SHP77 (cell line): ENCODE measurements at regions not wholly inside any gene's neighbourhood (a gene's known extent, or its start where the extent isn't known, plus 50 kb on each side); places are given as distances from the start of the nearest gene placed in this dataset.
"Not testable (repeated sequence)": the region's sequence is repeated elsewhere in the genome, so short reads cannot be mapped to it uniquely, and the experiment has no call there.

Experiments
- DNase-seq, 2 experiments: peaks; one replicate each; lab custom pipeline; 2025; lab: John Stamatoyannopoulos, UW

DNA sequence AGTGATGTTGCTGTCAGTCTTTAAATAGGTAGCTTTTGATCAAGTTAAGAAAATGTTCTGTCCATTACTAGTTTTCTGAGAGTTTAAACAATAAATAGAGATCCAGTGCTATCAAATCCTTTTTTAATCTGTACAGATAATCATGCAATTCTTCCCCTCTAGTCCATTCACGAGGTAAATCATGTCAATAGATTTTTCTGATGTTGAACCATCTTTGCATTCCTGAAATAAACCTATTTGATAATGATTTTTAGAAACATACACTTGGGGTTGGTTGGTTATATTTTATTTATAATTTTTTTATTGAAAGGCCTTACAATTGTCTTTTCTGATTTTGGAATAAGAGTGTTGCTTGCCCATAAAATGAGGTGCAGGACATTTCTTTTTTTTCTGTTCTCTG, 95.0 kb downstream of the FAM53A start:
- DNase-seq: no peak

DNA sequence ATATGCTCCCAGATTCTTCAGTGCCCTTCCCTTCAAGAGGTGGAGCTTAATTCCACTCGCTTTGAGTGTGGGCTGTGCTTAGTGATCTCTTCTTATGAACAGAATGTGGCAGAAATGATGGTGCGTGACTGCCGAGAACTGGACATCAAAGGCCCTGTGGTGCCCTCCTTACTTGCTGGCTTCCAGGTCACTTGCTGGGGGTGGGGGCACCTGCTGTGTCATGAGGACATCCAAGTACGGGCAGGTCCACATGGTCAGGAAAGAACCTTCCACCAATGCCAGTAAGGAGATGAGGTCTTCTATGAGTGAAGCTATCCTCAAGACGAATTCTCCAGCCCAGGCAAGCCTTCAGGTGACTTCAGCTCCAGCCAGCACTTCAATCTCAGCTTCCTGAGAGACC, 95.8 kb downstream of the FAM53A start:
- no peak for DNase-seq

DNA sequence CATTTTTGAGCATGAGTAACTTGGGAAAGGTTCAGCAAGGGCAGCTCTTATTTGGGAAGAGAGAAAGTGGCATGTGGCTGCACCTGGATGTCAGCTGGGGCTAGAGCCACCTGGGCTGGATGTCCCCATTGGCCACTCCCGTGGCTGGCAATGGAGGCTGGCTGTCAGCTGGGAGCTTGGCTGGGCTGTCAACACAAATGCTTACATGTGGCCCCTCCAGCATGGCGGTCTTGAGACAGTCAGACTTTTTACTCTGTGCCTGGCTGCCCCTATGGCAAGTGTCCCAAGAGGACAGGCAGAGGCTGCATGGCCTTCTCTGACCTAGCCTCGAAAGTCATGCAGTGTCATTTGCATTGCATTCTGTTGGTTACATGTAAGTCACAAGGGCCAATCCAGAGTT, 99.6 kb downstream of the FAM53A start:
- DNase-seq: no peak

DNA sequence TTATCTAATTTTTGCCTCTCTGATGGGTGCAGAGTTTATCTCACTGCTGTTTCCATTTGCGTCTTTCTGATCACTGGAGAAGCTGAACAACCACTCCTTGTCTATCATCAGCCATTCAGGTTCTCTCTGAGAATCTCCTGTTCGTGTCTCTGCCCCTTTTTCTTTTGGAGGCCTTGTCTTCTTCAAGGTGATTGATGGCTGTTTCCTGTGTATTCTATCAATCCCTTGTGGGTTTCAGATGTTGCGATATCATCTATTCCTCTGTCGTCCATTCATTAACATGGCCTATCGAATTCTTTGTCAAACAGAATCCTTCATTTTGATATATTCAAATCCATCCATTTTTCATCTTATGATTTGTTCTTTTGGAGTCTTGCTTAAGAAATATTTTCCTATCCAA, 100.3 kb downstream of the FAM53A start:
- DNase-seq: no peak

DNA sequence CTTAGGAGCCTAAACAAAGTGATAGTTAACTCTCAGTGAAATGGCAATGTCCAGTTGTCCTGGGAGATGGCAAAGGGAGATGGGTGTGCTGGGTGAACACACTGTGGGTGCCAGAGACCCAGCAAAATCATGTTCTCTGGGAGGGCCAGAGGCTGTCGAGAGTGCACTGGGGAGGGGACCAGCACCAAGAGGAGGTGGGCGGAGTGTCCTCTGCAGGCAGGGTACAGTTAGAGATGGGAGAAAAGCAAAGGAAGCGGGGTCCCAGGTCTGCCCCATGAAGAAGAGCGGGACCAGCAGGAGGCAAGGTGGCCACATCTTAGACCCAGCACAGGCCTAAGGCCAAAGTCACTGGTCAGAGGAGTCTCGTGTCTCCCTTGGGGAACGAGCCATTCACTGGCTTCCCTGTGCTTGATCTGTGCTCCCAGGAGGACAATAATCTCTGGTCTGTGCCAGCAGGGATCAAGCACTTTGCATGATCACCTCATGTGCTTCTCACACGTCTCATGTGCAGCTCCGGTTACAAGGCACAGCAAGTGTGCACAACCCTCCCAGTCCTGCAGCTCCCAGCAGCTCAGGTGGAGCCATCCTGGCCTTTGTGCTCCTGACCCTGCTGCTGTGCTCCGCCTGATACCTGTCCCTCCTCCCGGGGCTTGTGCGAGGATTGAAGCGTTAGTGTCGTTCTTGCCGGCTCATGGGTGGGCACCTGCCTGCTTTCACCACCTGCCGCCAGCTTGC, 100.9 kb downstream of the FAM53A start:
- no peak for DNase-seq

DNA sequence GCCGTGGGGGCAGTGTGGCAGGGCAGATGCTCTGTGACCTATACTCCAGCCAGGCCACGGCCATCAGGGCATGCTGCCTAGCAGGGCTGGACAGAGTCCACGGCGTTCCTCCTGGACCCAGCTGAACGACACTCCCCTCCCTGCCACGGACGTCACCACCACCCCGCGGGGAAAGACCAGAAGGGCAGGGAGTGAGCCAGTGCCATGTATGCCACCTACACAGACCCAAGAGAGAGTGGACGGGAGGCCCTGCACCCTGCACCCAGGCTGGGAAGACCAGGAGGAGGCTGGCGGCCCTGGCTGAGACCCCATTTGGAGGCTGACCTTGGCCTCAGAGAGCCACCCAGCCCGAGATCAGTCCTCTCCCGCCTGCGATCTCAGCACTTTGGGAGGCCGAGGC, 101.9 kb downstream of the FAM53A start:
- DNase-seq: no peak

DNA sequence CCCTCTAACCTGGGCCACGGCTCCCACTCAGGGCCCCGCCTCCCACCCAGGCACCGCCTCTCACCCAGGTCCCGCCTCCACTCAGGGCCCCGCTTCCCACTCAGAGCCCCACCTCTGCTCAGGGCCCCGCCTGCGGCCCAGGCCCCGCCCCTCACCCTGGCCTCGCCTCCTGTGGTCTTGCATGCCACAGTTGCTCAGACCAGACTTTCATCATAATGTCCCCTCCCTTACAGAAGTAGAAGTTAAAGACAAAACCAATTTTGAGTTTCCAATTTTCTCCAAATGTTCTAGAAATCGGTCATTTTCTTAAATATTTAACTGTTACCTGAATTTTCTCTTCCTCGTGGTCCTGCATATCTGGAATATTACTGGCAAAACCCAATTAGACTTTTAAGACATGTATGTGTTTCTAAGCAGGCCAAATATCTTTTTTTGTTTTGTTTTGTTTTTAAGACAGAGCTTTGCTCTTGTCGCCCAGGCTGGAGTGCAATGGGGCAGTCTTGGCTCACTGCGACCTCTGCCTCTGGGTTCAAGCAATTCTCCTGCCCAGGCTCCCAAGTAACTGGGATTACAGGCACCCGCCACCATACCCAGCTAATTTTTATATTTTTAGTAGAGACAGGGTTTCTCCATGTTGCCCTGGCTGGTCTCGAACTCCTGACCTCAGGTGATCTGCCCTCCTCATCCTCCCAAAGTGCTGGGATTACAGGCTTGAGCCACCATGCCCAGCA, 102.8 kb downstream of the FAM53A start:
- DNase-seq: not testable (repeated sequence)

DNA sequence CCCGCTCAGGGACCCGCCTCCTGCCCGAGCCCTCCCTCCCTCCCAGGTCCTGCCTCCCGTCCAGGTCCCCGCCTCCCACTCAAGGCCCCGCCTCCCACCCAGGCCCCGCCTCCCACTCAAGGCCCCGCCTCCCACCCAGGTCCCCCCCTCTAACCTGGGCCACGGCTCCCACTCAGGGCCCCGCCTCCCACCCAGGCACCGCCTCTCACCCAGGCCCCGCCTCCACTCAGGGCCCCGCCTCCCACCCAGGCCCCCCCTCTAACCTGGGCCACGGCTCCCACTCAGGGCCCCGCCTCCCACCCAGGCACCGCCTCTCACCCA, 103.5 kb downstream of the FAM53A start:
- not testable (repeated sequence) for DNase-seq

DNA sequence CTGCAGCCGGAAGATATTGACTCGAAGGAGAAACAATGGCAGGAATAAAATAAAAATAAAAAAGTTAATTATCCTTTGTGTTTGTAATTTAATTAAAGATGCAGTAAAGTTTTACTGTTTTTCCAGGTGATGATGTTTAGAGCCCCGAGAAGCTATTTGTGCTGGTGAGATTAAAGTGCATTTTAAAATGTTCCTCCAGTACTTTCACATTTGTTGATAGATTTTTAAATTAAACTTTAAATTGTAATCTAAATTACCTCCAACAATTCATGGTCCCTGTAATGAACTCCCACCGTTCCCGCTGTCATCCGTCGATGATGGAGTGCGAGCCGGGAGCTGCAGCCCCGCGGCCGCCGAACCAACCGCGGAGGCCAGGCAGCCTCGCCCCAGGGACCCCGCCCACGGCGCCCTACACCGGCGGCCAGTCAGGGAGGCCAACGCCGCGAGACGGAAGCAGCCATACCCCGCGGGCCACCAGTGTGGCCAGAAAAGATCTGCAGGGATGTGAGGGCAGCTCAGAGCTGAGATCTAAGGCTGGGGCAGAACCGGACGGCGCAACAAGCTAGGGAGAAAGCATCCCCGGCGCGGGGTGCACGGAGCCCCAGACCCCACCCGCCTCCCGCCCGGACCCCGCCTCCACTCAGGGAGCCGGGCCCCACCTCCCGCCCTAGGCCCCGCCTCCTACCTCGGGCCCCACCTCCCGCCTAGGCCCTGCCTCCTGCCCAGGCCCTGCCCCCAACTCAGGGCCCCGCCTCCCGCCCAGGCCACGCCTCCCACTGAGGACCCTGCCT, 104.0 kb downstream of the FAM53A start:
- no peak for DNase-seq

DNA sequence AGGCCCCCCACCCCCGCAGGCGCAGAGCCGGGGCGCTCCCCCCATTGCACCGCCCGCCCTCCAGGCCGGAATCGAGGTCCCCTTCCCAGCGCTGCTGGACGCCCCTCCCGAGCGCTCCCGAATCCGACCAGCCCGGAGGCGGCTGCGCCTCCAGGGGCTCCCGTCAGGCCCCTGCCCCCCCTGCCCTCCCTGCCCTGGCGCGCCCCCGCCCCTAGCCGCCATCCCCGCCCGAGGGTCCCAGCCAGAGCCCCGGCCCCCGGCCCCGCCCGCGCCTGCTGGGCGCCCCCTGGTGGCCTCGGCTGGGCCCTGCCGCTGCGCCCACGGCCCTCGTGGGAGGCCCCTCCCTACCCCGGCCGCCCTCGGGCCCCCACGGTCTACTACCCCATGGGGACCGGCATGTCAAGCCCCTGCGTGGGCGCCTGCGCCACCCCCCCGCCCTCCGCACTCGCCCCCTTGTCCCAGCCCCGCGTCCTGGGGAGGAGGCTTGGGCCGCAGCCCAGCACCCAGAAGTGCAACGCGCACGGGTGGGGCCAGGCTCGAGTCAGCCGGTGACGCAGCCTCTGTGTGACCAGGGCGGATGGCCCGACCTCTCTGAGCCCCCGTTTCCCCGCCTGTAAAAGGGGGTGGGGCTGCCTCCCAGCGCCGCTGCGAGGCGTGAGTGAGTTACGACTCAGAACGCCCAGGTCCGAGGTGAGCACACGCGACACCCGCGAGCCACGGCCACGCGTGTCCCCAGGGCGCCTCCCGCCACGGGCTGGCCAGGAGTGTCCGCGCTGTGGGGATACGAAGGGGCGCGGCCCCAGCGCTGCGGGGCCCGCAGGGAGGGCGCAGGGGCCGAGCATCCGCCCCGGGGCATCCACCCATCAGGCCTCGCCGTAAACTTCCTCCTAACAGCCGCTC, 104.9 kb downstream of the FAM53A start:
- DNase-seq: no peak

DNA sequence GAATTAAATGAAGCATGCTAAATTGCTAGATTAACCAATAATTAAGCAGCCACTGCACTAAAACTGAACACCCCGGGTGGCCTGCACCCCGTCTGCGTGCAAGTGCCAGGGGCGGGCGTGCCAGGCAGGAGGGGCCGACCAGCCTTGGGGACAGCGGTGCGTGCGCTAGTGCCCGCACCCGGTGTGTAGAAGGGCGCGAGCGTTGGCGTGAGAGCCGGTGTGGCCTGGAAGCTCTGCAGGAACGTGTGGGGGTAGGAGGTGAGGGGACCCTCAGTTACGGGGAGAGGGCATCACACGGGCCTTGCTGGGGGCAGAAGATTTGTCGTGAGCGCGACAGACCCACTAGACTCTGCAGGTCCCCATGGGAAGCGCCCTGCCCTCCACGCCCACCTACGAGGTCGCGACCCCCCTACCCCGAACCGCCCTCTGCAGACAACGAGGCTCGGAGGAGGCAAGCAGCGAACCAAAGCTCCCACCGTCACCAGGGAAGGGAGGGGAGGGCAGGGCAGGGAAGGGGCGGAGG, 105.8 kb downstream of the FAM53A start:
- DNase-seq: no peak

DNA sequence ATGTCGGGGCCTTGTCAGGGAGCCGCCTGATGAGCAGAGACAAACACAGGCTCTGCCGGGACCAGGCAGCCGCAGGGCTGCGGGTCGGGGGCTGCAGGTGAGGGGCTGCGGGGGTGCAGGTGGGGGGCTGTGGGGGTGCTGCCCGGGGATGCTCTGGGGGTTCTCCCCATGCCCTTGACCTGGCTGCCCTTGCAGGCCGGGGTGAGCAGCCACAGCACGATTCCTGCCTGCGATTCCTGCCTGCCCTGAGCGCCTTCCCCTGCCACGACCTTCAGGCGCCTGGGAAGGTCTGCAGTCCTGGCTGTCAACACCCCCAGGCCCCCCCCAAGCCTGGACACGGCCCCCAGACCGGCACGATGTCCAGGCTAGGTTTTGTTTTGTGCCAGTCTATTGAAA, 106.3 kb downstream of the FAM53A start:
- no peak for DNase-seq

DNA sequence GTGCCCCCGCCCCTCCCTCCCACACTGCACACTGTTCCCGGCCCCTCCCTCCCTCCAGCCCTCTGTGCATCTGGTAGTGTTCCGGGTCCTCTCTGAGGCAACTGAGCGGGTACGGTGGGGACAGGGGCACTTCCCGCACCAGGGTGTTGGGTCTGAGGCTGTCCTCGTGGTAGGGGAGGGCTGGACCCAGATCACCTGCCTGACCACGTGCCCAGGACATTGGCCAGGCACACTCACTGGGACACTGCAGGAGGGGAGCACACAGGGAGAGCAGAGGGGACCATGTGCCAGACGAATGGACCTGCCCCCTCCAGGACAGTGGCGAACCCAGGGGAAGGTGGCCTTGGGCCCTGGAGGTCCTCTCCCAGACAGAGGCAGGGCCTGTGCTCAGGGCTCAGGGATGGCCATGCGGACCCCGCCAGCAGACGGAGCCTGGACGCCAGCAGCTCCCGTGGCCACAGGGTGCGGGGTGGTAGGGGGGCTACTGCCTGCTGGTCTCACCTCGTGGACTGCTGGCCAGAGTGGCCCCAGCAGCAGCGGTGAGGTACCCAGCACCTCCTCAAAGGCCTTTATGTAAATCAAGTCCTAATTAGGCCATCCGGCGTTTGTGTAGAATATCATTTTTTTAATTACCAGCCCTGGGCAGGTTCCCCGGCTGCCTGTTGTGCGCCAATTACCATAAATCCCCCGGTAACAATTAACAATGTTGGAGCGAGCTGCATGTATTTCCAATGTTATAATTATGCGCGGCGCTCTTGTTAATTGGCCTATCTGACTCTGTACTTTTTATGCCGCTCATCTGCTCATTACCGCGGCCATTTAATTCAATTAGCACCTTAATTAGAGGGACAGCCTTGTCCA, 106.9 kb downstream of the FAM53A start:
- no peak for DNase-seq

DNA sequence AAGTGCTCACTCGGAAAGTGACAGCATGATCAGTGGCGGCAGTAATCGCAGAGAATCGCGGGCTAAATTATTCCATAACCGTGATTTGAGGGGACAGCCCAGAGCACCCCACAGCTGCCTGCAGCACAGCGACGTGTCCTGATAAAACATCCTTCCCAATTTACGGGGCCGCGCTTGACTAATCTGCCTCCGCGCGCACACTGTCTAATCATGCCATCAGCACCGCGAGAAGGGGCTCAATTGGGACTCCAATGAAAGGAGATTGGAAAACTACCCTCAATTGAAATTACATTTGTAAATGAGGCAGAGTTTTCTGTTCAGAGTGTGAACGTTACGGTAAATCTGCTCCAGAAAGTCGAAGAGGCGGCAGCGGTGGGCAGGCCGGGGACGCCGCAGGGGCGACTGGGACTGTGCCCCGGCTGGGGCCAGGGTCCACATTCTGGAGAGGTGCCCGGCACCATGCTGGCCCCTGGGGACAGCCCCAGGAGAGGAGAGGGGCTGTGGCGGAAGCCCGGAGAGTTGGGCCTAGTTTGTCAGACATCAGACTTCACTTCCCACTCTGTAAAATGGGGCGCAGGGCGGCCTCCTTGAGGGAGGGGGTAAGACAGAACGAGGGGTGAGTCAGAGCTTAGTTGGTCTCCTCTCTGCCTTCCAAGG, 107.7 kb downstream of the FAM53A start:
- no peak for DNase-seq

DNA sequence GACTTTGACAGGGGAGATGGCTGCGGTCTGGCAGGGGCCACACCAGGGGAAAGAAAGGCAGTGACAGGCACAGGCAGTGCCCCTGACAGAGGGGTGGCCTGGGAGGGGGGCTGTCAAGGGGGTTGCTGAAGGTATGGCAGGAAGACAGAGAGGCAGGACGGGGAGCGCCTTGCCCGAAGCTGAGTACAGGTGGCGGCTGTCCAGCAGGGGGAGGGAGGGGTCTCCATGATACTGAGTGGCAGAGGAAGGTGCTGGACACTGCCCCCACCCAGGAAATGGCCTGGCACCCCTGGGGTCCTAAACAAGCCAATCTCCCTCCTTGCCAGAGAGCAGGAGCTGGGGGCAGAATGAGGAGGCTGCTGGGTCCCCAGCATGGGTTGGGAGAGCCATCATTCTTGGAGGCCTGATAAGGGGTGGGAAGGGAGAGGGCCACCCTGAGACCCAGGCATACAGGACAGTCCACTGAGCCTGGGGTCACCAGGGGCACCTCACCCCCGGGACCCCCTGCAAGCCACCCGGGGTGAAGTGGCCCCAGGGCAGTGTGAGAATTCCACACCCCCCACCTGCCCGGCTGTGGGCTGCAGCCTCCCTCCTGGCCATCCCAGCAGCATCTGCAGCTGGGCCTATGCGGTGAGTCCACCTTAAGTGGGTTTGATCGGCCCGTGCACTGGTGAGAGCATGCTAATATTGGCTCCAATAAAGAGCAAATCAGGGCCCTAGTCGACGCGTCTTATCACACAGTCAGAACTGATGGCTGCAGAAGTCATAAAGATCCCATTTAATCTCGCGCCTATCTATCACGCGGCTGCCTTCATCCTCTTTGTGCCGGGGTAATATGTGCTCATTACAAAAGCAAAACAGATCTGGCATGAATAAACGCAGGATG, 108.5 kb downstream of the FAM53A start:
- no peak for DNase-seq

DNA sequence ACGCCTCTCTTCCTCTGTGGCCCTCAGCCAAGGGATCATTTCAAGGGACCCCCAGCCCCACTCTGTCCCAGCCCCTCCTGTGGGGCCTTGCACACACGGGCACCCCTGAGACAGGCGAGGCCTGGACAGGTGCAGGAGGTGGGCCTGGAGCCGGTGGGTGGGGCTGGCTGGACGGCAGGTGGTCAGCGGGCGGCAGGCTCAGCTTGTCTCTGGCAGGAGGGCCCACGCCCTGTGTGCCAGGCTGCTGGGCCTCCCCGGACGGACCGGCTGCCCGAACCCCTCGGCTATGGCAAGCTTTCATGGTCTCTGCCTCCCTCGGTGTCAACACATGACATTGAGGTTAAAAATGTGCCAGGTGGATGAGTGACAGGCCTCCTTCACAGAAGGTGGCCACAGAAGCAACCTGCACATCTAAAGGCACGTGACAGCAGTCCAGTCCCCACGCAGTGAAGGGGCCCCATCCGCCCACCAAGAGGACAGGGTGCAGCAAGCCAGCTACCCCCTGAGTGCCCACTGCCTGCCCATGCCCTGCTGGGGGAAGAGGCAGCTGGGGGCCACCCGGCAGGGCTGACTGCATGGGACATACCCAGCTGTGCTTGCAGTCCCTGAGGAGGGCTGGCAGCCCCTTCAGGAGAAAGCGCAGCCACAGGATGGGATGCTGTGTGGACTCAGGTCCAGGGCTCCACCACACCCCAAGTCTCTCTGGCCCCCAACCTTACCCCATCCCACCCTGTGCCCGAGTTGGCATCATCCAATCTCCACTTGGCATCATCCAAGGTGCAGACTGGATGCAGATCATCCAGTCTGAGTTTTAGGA, 109.3 kb downstream of the FAM53A start:
- DNase-seq: no peak

DNA sequence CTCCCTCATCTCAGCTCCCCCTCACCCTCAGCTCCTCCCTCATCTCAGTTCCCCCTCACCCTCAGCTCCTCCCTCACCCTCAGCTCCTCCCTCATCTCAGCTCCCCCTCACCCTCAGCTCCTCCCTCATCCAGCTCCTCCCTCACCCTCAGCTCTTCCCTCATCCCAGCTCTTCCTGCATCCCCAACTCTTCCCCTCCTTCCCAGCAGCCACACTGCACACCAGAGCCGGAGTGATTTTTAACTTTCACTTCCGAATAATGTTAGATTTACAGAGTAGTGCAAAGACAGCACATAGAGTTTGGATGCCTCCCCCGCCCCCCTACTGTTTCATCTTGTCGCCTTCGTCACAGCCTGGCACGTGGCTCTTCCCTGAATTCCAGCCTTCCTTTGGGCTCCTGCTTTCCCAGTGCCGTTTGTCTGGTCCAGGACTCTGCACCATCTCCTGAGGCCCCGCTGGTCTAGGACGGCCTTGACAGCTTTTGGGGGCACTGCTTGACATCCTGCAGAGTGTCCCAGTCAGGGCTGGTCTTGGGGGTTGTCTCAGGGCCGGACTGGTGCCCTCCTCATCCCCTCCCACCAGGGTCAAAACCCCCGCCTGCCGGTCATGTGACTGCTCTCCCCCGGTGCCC, 110.2 kb downstream of the FAM53A start:
- no peak for DNase-seq
